ENCODE measurements at regions not wholly inside any gene's neighbourhood (a gene's known extent, or its start where the extent isn't known, plus 50 kb on each side); places are given as distances from the start of the nearest gene placed in this dataset.

- no peak for TF ChIP-seq CTCF (IDR thresholded peaks at IDR 0.05 in 8 of 11, conservative IDR thresholded peaks at IDR 0.05 in 3 of 11)
- TF ChIP-seq POLR2A (IDR thresholded peaks at IDR 0.05), result no peak
Observed at GRCh38 chr22:33114565-33114964, 56.4 kb upstream of the SYN3 start.

All from spleen (tissue), 7 donors.